ENCODE measurements at regions not wholly inside any gene's neighbourhood (a gene's known extent, or its start where the extent isn't known, plus 50 kb on each side); places are given as distances from the start of the nearest gene placed in this dataset.
"Not testable (repeated sequence)": the region's sequence is repeated elsewhere in the genome, so short reads cannot be mapped to it uniquely, and the experiment has no call there.

- H3K36me3 ChIP-seq (ENCODE audit: control insufficient read depth, insufficient read depth, low read length); H3K4me1 ChIP-seq (ENCODE audit: control insufficient read depth, insufficient read depth, low read length, poor library complexity, severe bottlenecking); DNase-seq; H3K9me3 ChIP-seq (ENCODE audit: control insufficient read depth, low read length); H3K4me3 ChIP-seq (ENCODE audit: insufficient read depth, low read depth, low read length, poor library complexity, severe bottlenecking); H3K27me3 ChIP-seq (replicated peaks; ENCODE audit: control insufficient read depth, insufficient read depth, low read length, poor library complexity, severe bottlenecking); H3K27ac ChIP-seq (ENCODE audit: insufficient read depth, low read length, poor library complexity, severe bottlenecking): not testable (repeated sequence)
Observed at GRCh38 chr18:977732-978131, 73.1 kb downstream of the ADCYAP1 start.

- Histone ChIP-seq H3K4me1 (ENCODE audit: control insufficient read depth, insufficient read depth, low read length, poor library complexity, severe bottlenecking) (no peaks in the 10 kb centered on the region), H3K9me3 (ENCODE audit: control insufficient read depth, low read length) (no peaks in the 10 kb centered on the region), H3K4me3 (ENCODE audit: insufficient read depth, low read depth, low read length, poor library complexity, severe bottlenecking) (no peak overlapping the region), H3K27me3 (replicated peaks; ENCODE audit: control insufficient read depth, insufficient read depth, low read length, poor library complexity, severe bottlenecking) (no peaks in the 10 kb centered on the region), H3K27ac (ENCODE audit: insufficient read depth, low read length, poor library complexity, severe bottlenecking) (no peak overlapping the region), H3K36me3 (ENCODE audit: control insufficient read depth, insufficient read depth, low read length) (no peaks in the 10 kb centered on the region)
- DNase-seq = no peak
Observed at GRCh38 chr18:980586-980985, 75.9 kb downstream of the ADCYAP1 start.

GRCh38 chr18:984004-984403 is 79.3 kb downstream of the ADCYAP1 start:
- H3K4me3 ChIP-seq (ENCODE audit: insufficient read depth, low read depth, low read length, poor library complexity, severe bottlenecking) = no peak overlapping the region
- H3K27me3 ChIP-seq (replicated peaks; ENCODE audit: control insufficient read depth, insufficient read depth, low read length, poor library complexity, severe bottlenecking) = no peaks in the 10 kb centered on the region
- no peaks in the 10 kb centered on the region for H3K9me3 ChIP-seq (ENCODE audit: control insufficient read depth, low read length)
- no peaks in the 10 kb centered on the region for H3K36me3 ChIP-seq (ENCODE audit: control insufficient read depth, insufficient read depth, low read length)
- no peak for DNase-seq
- no peaks in the 10 kb centered on the region for H3K4me1 ChIP-seq (ENCODE audit: control insufficient read depth, insufficient read depth, low read length, poor library complexity, severe bottlenecking)
- H3K27ac ChIP-seq (ENCODE audit: insufficient read depth, low read length, poor library complexity, severe bottlenecking) = no peak overlapping the region

- DNase-seq = no peak
- Histone ChIP-seq H3K9me3 (ENCODE audit: control insufficient read depth, low read length) (no peaks in the 10 kb centered on the region), H3K4me3 (ENCODE audit: insufficient read depth, low read depth, low read length, poor library complexity, severe bottlenecking) (no peak overlapping the region), H3K36me3 (ENCODE audit: control insufficient read depth, insufficient read depth, low read length) (no peaks in the 10 kb centered on the region), H3K27ac (ENCODE audit: insufficient read depth, low read length, poor library complexity, severe bottlenecking) (no peak overlapping the region), H3K4me1 (ENCODE audit: control insufficient read depth, insufficient read depth, low read length, poor library complexity, severe bottlenecking) (no peaks in the 10 kb centered on the region), H3K27me3 (replicated peaks; ENCODE audit: control insufficient read depth, insufficient read depth, low read length, poor library complexity, severe bottlenecking) (no peaks in the 10 kb centered on the region)
Observed at GRCh38 chr18:985212-985661, 80.6 kb downstream of the ADCYAP1 start.

GRCh38 chr18:986051-986450 is 81.4 kb downstream of the ADCYAP1 start:
- H3K36me3 ChIP-seq (ENCODE audit: control insufficient read depth, insufficient read depth, low read length) = no peaks in the 10 kb centered on the region
- H3K27me3 ChIP-seq (replicated peaks; ENCODE audit: control insufficient read depth, insufficient read depth, low read length, poor library complexity, severe bottlenecking) = no peaks in the 10 kb centered on the region
- H3K4me3 ChIP-seq (ENCODE audit: insufficient read depth, low read depth, low read length, poor library complexity, severe bottlenecking) = no peak overlapping the region
- H3K27ac ChIP-seq (ENCODE audit: insufficient read depth, low read length, poor library complexity, severe bottlenecking) = no peak overlapping the region
- DNase-seq = no peak
- H3K9me3 ChIP-seq (ENCODE audit: control insufficient read depth, low read length) = no peaks in the 10 kb centered on the region
- no peaks in the 10 kb centered on the region for H3K4me1 ChIP-seq (ENCODE audit: control insufficient read depth, insufficient read depth, low read length, poor library complexity, severe bottlenecking)

- Histone ChIP-seq H3K27ac (ENCODE audit: insufficient read depth, low read length, poor library complexity, severe bottlenecking) (no peak overlapping the region), H3K36me3 (ENCODE audit: control insufficient read depth, insufficient read depth, low read length) (no peaks in the 10 kb centered on the region), H3K4me3 (ENCODE audit: insufficient read depth, low read depth, low read length, poor library complexity, severe bottlenecking) (no peak overlapping the region), H3K9me3 (ENCODE audit: control insufficient read depth, low read length) (no peaks in the 10 kb centered on the region), H3K4me1 (ENCODE audit: control insufficient read depth, insufficient read depth, low read length, poor library complexity, severe bottlenecking) (no peaks in the 10 kb centered on the region), H3K27me3 (replicated peaks; ENCODE audit: control insufficient read depth, insufficient read depth, low read length, poor library complexity, severe bottlenecking) (no peaks in the 10 kb centered on the region)
- DNase-seq = no peak
Observed at GRCh38 chr18:986552-986951, 81.9 kb downstream of the ADCYAP1 start.

GRCh38 chr18:987325-988186 is 82.9 kb downstream of the ADCYAP1 start:
- Histone ChIP-seq H3K4me1 (ENCODE audit: control insufficient read depth, insufficient read depth, low read length, poor library complexity, severe bottlenecking) (no peaks in the 10 kb centered on the region), H3K27me3 (replicated peaks; ENCODE audit: control insufficient read depth, insufficient read depth, low read length, poor library complexity, severe bottlenecking) (no peaks in the 10 kb centered on the region), H3K4me3 (ENCODE audit: insufficient read depth, low read depth, low read length, poor library complexity, severe bottlenecking) (no peak overlapping the region), H3K36me3 (ENCODE audit: control insufficient read depth, insufficient read depth, low read length) (no peaks in the 10 kb centered on the region), H3K9me3 (ENCODE audit: control insufficient read depth, low read length) (no peaks in the 10 kb centered on the region), H3K27ac (ENCODE audit: insufficient read depth, low read length, poor library complexity, severe bottlenecking) (no peak overlapping the region)
- no peak for DNase-seq

- Histone ChIP-seq H3K4me3 (ENCODE audit: insufficient read depth, low read depth, low read length, poor library complexity, severe bottlenecking) (no peak overlapping the region), H3K36me3 (ENCODE audit: control insufficient read depth, insufficient read depth, low read length) (no peaks in the 10 kb centered on the region), H3K27ac (ENCODE audit: insufficient read depth, low read length, poor library complexity, severe bottlenecking) (no peak overlapping the region), H3K9me3 (ENCODE audit: control insufficient read depth, low read length) (peaks cover 3% of the 10 kb centered on the region), H3K27me3 (replicated peaks; ENCODE audit: control insufficient read depth, insufficient read depth, low read length, poor library complexity, severe bottlenecking) (no peaks in the 10 kb centered on the region), H3K4me1 (ENCODE audit: control insufficient read depth, insufficient read depth, low read length, poor library complexity, severe bottlenecking) (no peaks in the 10 kb centered on the region)
- no peak for DNase-seq
Observed at GRCh38 chr18:989425-989824, 84.8 kb downstream of the ADCYAP1 start.

- no peak overlapping the region for H3K4me3 ChIP-seq (ENCODE audit: insufficient read depth, low read depth, low read length, poor library complexity, severe bottlenecking)
- DNase-seq = no peak
- H3K27me3 ChIP-seq (replicated peaks; ENCODE audit: control insufficient read depth, insufficient read depth, low read length, poor library complexity, severe bottlenecking) = no peaks in the 10 kb centered on the region
- no peaks in the 10 kb centered on the region for H3K4me1 ChIP-seq (ENCODE audit: control insufficient read depth, insufficient read depth, low read length, poor library complexity, severe bottlenecking)
- H3K27ac ChIP-seq (ENCODE audit: insufficient read depth, low read length, poor library complexity, severe bottlenecking) = no peak overlapping the region
- H3K36me3 ChIP-seq (ENCODE audit: control insufficient read depth, insufficient read depth, low read length) = no peaks in the 10 kb centered on the region
- H3K9me3 ChIP-seq (ENCODE audit: control insufficient read depth, low read length) = peaks cover 3% of the 10 kb centered on the region
Observed at GRCh38 chr18:990197-990596, 85.5 kb downstream of the ADCYAP1 start.

- no peak overlapping the region for H3K27ac ChIP-seq (ENCODE audit: insufficient read depth, low read length, poor library complexity, severe bottlenecking)
- DNase-seq = no peak
Observed at GRCh38 chr18:991441-991840, 86.8 kb downstream of the ADCYAP1 start.

More at GRCh38 chr18:991441-991840, 86.8 kb downstream of the ADCYAP1 start:
- Histone ChIP-seq H3K4me3 (ENCODE audit: insufficient read depth, low read depth, low read length, poor library complexity, severe bottlenecking) (no peak overlapping the region), H3K9me3 (ENCODE audit: control insufficient read depth, low read length) (peaks cover 3% of the 10 kb centered on the region), H3K36me3 (ENCODE audit: control insufficient read depth, insufficient read depth, low read length) (no peaks in the 10 kb centered on the region), H3K27me3 (replicated peaks; ENCODE audit: control insufficient read depth, insufficient read depth, low read length, poor library complexity, severe bottlenecking) (no peaks in the 10 kb centered on the region), H3K4me1 (ENCODE audit: control insufficient read depth, insufficient read depth, low read length, poor library complexity, severe bottlenecking) (no peaks in the 10 kb centered on the region)
